DMS79 (cell line): ENCODE measurements at regions not wholly inside any gene's neighbourhood (a gene's known extent, or its start where the extent isn't known, plus 50 kb on each side); places are given as distances from the start of the nearest gene placed in this dataset.
A peak's percentile ranks its signal among the peaks of the same experiment; 100 is the strongest.

Experiments used
- DNase-seq: peaks from one replicate; lab custom pipeline; 2025; lab: John Stamatoyannopoulos, UW

- DNase-seq: no peak
Observed at GRCh38 chr11:92384358-92384757, 159.7 kb downstream of the FAT3 start.

DNA sequence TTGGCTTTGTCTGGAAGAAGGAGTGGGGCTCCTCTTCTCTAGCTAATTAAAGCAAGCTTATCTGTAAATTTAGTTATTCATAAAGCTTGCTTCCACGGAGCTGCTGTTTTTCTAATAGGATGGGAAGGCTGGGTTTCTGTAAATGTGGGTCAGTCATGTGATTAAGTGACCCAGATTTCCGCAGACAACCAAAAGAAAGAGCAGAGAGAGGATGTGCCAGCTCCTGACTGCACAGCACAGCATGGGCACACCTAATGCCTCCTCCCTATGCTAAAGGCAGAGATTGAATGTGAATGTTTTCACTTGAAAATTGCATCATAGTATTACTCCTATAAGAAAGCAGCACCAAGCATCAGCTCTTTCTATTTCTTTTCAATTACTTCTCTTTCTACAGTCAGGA, 160.2 kb downstream of the FAT3 start:
- no peak for DNase-seq

- DNase-seq: no peak
Observed at GRCh38 chr11:92386577-92386976, 162.0 kb downstream of the FAT3 start.

GRCh38 chr11:92387859-92388258, 163.2 kb downstream of the FAT3 start:
- no peak for DNase-seq

DNA sequence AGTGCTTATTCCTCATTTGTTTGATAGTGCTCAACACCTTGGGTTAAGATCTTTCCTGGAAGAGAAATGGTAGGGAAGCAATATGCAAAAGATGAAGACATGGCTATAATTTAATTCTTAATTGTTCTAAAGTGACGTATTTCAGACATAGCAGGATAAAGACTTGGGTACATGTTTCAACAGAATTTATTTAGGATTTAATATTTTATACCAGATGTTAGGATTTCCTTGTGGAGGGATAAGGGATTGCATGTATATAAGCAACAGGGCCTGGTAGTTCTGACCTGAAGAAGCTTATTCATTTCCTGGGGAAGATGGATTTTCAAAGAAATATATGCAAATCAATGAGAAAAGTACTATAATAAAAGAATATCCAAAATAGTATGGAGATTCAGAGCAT, 163.8 kb downstream of the FAT3 start:
- DNase-seq: no peak

DNA sequence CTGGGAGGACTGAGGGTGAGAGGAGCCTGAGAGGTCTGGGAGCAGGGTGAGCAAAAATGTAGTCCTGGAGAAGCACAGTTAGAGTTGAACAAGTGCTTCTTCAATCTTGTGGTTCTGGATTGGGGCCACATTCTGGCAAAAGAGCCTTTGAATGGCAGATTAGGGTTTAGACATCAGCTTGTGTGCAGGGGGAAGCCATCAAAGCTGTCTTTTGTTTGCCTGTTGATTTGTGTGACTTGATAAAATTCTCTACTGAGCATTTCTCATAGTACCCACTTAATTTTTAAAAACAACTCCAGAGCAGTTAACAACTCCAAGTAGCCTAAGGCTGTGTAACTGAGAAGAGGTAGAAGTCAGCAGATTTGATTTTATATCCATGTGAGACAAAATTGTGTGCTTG, 166.2 kb downstream of the FAT3 start:
- DNase-seq: peak; percentile 59

GRCh38 chr11:92391364-92391763, 166.7 kb downstream of the FAT3 start:
- DNase-seq: no peak

- DNase-seq: no peak
Observed at GRCh38 chr11:92391808-92392207, 167.2 kb downstream of the FAT3 start.

DNA sequence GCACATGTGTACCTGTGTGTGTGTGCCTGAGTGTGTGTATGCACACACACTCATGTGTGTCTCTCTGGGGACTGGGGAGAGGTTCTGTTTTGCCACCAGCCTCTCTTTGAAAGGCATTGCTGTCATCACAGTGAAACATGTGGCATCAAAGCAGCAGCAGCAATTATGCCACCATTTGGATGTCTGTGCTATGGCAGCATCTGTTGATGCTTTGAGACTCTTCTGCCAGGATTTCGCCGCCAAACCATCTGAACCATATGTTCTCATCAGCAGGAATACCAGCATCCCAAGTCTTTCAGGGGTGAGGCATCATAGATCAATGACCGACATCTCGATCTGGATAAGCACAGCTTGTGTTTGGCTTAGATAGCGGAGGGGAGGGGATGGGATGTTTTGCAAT, 168.6 kb downstream of the FAT3 start:
- no peak for DNase-seq

GRCh38 chr11:92396133-92396532, 171.5 kb downstream of the FAT3 start:
- DNase-seq: no peak

DNA sequence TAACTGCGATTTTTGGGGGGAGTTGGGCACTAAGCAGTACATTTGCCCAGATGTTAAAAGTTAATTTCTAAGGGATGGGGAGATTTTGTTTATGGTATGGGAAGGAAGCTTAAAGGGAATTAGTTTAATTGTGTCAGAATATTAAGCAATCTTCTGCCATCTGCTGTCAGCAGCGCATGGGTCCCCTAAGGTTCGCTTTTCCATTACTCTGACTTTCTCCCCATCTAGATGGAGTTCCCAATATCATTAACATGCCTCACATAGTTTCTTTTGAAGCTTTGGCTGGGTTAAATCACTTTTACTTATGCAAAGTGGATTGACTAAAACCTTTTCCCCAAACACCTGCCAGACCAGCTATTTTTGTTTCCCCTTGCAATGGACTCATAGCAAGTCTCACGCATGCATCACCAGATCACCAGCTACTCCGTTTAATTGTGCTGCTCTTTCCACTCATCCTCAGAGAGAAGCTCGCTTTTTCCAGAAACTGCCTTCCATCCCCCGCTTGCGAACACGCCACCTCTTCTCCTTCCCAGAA, 172.7 kb downstream of the FAT3 start:
- DNase-seq: no peak

- DNase-seq: no peak
Observed at GRCh38 chr11:92399705-92400104, 175.1 kb downstream of the FAT3 start.

- no peak for DNase-seq
Observed at GRCh38 chr11:92401520-92401919, 176.9 kb downstream of the FAT3 start.

GRCh38 chr11:92406472-92406871, 181.9 kb downstream of the FAT3 start:
- no peak for DNase-seq

DNA sequence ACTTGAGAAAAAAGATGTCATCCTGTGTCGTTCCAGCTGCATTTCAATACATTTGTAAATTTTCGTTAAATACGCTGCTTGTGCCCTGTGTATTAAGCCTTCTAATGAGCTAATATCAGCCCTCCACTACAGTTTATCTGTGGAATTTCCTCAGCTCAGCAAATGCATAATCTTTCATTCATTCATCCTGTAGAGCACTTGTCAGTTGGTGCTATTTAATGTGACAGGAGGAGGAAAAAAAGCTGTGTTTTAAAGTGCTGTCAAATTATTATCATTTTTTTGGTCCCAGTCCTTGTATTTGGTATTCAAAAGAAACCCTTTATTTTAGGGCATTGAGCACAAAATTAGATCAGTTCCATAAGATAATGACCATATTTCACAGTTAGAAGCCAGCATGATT, 184.7 kb downstream of the FAT3 start:
- DNase-seq: no peak

- DNase-seq: no peak
Observed at GRCh38 chr11:92409956-92410355, 185.3 kb downstream of the FAT3 start.

DNA sequence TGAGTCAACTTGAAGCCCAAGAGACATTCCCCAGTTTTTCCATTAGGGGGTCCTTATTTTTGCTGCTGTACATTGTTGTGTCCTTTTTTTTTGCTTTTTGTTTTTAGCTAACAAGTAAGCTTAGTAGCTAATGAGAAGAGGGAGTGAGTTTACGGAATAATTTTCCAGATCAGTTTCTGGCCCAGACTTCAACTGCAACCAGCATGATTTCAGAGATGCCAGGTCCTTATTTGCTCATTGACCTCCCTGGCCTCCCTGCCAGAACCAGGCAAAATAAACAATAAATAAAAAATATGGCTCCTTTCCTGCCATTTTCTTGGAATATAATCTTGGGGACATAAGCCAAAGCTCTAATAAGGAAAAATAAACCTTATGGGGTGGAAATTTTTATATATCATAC, 185.9 kb downstream of the FAT3 start:
- DNase-seq: no peak

- no peak for DNase-seq
Observed at GRCh38 chr11:92411431-92411830, 186.8 kb downstream of the FAT3 start.

- no peak for DNase-seq
Observed at GRCh38 chr11:92413757-92414513, 189.3 kb downstream of the FAT3 start.

DNA sequence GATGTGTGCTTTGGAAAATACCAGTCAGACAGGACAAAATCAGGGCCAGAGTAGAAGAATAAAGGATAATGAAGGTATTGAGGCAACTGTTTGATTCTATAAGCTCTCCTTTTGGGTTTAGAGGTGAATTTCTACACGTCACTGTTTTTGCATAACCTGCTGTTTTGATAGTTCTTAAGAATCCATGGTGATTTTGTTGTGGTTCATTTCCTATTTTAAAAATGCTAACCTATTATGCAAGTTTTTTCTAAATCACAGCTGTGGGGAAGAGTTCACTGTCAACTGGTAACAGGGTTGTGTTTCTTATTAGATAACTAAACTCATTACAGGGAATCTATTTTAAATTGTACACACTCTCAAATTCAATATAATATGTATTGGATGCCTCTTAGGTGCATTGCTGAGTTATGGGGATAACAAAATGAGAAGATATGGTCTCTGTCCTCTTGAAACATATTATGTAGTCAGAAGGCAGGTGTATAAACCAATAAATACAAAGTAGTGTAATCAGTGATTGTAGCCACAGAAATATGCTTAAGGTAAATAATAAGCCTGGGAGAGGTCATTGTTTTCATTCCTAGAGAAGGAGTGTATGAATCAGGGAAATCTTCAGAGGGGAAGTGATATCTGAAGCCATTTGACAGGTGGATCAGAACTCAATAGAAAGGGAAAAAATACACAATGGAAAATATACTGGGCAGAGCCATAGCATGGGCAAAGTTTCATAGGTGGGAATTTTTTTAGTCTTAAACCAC, 192.5 kb downstream of the FAT3 start:
- DNase-seq: no peak

GRCh38 chr11:92423115-92424034, 198.8 kb downstream of the FAT3 start:
- no peak for DNase-seq

DNA sequence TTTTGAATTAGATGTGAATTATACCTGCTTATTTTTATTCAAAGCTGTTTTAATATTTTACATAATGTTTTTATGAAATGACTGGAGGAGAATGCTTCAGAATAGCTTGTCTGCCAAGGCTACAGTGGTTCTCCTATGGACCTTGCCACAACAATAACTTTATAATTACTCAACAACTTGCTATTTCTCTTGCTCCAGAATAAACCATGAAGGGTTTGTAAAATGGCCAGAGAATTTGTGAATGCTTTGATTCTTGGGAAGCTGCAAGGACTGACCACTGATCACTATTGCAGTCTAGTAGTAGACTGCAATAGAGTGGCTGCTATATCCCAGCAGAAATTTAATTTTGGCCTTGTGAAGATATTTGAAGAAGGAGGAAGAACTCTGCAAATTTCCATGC, 199.7 kb downstream of the FAT3 start:
- no peak for DNase-seq
